ENCODE measurements at regions not wholly inside any gene's neighbourhood (a gene's known extent, or its start where the extent isn't known, plus 50 kb on each side); places are given as distances from the start of the nearest gene placed in this dataset.

DNA sequence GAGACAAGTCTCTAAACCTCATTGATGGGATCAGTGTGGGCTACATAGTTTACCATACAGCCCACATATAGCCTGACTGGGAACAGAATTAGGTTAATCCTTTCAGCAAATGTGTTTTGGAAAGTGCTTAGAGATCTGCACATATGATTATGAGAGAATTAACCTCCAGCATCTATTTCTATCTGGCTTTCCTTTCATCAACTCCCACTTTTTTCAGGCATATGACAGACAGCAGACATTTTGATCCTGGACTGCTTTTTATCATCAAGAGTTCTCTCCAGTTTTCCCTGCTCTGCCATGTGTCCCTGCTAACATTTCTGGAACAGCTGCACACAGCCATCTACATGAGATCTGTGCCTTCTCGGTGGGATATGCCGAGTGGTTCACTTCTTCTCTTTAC is 139.5 kb upstream of the LRP1B start:
- H3K36me3 Mint-ChIP-seq: no peaks in the 10 kb centered on the region
- no peak for ATAC-seq
- no peaks in the 10 kb centered on the region for H3K4me1 Mint-ChIP-seq (ENCODE audit: low read depth in 2 of 2)
- no peak for DNase-seq (ENCODE audit: low spot score)
- H3K27ac Mint-ChIP-seq: no peak overlapping the region
- H3K27me3 Mint-ChIP-seq: no peaks in the 10 kb centered on the region
- peaks cover 5% of the 10 kb centered on the region for H3K9me3 Mint-ChIP-seq
- no peak overlapping the region for H3K4me3 Mint-ChIP-seq

DNA sequence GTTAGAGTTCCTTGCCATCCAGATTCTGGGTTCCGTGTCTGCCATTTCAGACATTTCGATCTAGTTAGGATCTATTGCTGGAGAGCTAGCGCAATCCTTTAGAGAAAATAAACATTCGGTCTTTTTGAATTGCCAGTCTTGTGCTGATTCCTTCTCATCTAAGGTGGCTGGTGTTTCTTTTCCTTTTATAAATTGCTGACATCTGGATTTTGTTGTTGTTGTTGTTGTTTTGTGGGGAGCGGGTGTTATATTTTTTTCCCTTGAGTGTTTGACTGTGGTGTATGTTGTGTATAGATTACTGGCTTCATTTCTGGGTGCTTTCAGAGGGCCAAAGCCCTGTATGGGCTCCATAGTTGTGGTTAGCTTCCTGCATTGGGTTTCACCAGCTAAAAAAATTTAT is 128.5 kb upstream of the LRP1B start:
- DNase-seq (ENCODE audit: low spot score) (no peak), ATAC-seq (no peak)
- Mint-ChIP-seq H3K9me3 (peaks cover 16% of the 10 kb centered on the region), H3K36me3 (no peaks in the 10 kb centered on the region), H3K27me3 (no peaks in the 10 kb centered on the region), H3K4me1 (ENCODE audit: low read depth in 2 of 2) (no peaks in the 10 kb centered on the region), H3K4me3 (no peak overlapping the region), H3K27ac (no peak overlapping the region)

DNA sequence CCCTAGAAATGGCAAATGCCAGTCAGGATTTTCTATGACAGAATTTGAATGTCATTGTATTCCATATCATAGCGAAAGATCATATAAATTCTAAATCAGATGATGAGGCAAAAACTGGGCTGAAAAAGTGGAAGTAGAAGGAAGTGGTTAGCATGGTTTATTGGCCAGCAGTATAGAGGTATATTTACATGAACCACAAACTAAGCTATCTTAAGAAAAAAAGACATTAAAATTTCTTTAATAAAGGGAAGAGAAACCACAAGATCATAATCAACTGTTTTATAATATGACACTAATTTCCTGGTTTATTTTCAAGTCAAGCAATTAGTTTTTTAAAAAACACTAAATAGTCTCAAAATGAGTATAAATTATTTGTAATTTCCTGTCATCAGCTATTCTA is 123.2 kb upstream of the LRP1B start:
- ATAC-seq (no peak), DNase-seq (ENCODE audit: low spot score) (no peak)
- H3K9me3 Mint-ChIP-seq: peaks cover 7% of the 10 kb centered on the region
- no peaks in the 10 kb centered on the region for H3K4me1 Mint-ChIP-seq (ENCODE audit: low read depth in 2 of 2)
- H3K4me3 Mint-ChIP-seq: no peak overlapping the region
- H3K27me3 Mint-ChIP-seq: no peaks in the 10 kb centered on the region
- H3K36me3 Mint-ChIP-seq: no peaks in the 10 kb centered on the region
- no peak overlapping the region for H3K27ac Mint-ChIP-seq

DNA sequence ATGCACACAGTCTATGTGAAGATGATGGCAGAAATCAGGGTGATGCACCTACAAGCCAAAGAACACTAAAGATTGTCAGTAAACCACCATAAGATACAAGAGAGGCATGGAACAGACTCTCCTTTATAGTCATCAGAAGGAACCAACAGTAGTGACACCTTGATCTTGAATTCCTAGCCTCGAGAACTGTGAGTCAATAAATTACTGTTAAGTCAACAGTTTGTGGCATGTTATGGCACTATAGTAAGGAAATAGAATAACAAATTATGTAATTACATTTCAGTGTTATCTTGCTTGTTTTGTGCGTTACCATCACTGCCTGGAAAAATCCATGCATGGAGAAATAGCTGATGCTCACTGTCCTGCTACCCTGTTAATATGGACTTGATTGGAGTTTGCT is 110.2 kb upstream of the LRP1B start:
- ATAC-seq: no peak

DNA sequence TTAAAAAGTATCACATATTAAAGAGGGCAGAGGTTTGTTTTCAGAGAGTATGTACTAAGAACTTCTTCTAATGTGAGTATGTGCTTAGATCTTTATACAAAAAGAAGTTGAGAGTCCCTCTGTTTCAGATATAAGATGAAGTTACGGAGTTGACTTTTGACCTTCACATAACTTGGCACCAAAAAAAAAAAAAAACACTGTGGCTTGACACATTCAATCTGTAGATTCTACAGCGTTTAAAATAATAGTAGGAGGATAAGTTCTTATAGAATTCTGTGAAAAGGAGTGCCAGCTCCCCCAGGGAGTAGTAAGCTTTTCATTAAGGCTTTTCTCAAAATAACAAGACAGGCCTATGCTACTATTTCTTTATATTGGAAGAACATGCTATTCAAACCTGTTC is 105.4 kb upstream of the LRP1B start:
- no peak for DNase-seq (ENCODE audit: low spot score)
- ATAC-seq: no peak
- Mint-ChIP-seq H3K9me3 (peaks cover 16% of the 10 kb centered on the region), H3K4me1 (ENCODE audit: low read depth in 2 of 2) (no peaks in the 10 kb centered on the region), H3K4me3 (no peak overlapping the region), H3K27ac (no peak overlapping the region), H3K36me3 (no peaks in the 10 kb centered on the region), H3K27me3 (no peaks in the 10 kb centered on the region)

More for the DNA sequence above, 110.2 kb upstream of the LRP1B start:
- no peak overlapping the region for H3K27ac Mint-ChIP-seq
- no peaks in the 10 kb centered on the region for H3K4me1 Mint-ChIP-seq (ENCODE audit: low read depth in 2 of 2)
- no peaks in the 10 kb centered on the region for H3K27me3 Mint-ChIP-seq
- peaks cover 8% of the 10 kb centered on the region for H3K9me3 Mint-ChIP-seq
- H3K36me3 Mint-ChIP-seq: no peaks in the 10 kb centered on the region
- no peak for DNase-seq (ENCODE audit: low spot score)
- H3K4me3 Mint-ChIP-seq: no peak overlapping the region

DNA sequence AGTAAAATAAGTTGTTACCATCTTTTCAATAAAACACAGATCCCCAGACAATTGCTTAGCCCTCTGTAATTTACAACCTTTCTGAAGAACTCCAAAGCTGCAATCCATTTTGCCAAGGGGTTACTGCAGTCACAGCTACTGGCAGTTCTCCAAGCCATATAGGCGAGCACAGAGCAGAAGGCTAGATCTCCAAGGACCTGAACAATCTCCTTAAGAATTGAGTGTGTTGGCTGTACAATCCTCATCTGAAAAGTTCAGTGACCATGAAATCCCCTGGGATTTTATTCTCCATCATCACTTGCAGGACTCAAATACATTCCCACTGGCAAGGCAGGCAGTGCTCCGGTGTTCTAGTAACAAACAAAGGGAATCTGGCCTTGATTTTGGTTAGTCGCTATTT is 103.9 kb upstream of the LRP1B start:
- H3K27ac Mint-ChIP-seq: no peak overlapping the region
- DNase-seq (ENCODE audit: low spot score): no peak
- H3K36me3 Mint-ChIP-seq: no peaks in the 10 kb centered on the region

DNA sequence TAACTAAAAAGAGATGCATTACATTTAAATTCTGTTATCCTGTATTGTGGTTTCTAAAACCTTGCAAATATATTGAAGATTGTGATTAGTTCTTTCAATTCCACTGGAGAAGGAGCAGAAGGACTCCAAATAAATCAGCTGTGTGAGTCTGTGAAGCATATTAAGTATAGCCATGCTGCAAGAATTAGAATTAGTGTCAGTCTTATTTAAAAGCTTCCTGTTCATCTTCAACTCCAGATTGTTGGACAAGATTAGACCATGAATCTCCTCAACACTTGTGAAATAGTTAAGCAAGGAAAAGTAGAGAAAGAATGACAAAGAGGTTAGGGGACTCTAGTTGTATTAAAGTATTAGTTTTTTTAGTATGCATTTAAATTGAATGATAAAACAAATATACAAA is 92.5 kb upstream of the LRP1B start:
- H3K4me3 Mint-ChIP-seq: no peak overlapping the region
- DNase-seq (ENCODE audit: low spot score) (no peak), ATAC-seq (no peak)
- no peaks in the 10 kb centered on the region for H3K27me3 Mint-ChIP-seq
- no peaks in the 10 kb centered on the region for H3K4me1 Mint-ChIP-seq (ENCODE audit: low read depth in 2 of 2)
- H3K9me3 Mint-ChIP-seq: peaks cover 12% of the 10 kb centered on the region
- H3K27ac Mint-ChIP-seq: no peak overlapping the region
- peaks cover 7% of the 10 kb centered on the region for H3K36me3 Mint-ChIP-seq

More for the DNA sequence above, 103.9 kb upstream of the LRP1B start:
- no peak for ATAC-seq
- Mint-ChIP-seq H3K4me1 (ENCODE audit: low read depth in 2 of 2) (no peaks in the 10 kb centered on the region), H3K27me3 (no peaks in the 10 kb centered on the region), H3K4me3 (no peak overlapping the region), H3K9me3 (peaks cover 16% of the 10 kb centered on the region)

DNA sequence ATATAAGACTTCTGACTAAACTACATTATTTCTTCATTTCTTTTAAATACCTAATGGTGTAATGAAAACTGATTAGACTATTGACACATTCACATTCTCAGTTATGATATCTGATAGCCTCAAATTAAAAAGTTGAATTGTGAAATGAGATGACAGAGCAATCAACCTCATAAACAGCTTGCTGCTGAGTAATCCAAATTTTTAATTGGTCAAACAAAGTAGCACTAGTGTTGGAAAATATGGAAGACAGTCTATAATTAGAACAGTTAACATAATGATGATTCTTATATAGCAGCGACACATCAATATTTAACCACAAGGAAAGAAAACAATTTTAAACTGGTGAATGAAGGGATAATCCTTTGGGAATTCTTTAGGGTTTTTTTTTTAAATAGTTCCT is 91.9 kb upstream of the LRP1B start:
- Mint-ChIP-seq H3K9me3 (peaks cover 10% of the 10 kb centered on the region), H3K27me3 (no peaks in the 10 kb centered on the region), H3K4me1 (ENCODE audit: low read depth in 2 of 2) (no peaks in the 10 kb centered on the region), H3K27ac (no peak overlapping the region), H3K36me3 (peaks cover 8% of the 10 kb centered on the region), H3K4me3 (no peak overlapping the region)
- no peak for ATAC-seq
- DNase-seq (ENCODE audit: low spot score): no peak

DNA sequence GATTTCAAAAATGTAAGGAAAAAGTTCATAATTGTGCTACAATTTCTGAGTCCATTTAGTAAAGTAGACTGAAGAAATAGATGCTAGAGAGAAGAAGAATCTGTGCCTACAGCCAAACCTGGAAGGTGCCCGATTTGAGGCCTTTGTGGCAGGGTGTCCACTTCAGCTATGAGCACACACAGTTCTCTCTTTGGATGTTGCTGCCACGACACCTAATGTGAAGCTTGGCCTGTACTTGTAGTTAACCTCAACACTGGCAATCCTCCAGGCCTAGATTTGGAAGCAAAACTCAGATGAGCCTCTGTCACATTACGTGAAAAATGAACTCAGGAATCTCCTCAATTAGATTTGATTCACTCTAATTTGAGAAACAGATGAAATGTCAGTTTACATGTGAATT is 90.1 kb upstream of the LRP1B start:
- no peaks in the 10 kb centered on the region for H3K4me1 Mint-ChIP-seq (ENCODE audit: low read depth in 2 of 2)
- DNase-seq (ENCODE audit: low spot score): no peak
- H3K27me3 Mint-ChIP-seq: no peaks in the 10 kb centered on the region
- no peak overlapping the region for H3K27ac Mint-ChIP-seq
- peaks cover 8% of the 10 kb centered on the region for H3K36me3 Mint-ChIP-seq
- no peak overlapping the region for H3K4me3 Mint-ChIP-seq
- peaks cover 13% of the 10 kb centered on the region for H3K9me3 Mint-ChIP-seq
- ATAC-seq: no peak

DNA sequence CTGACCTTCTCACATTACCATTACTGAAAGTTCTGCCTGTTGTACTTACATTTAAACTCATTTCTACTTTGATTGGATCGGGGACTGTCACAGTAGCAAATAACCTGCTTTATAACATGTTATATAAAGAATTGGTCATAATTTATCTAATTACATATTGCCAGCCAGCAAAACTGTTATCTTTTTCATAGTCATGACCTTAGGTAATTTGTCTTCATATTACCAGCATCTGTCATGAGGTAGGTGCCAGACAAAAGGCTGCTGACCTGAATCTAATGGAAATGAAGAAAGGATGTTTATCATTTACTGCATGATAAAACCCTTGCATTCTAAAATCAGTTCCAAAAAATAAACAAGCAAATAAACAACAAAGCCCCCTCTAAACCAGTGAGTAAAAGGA is 89.4 kb upstream of the LRP1B start:
- no peak overlapping the region for H3K4me3 Mint-ChIP-seq
- H3K4me1 Mint-ChIP-seq (ENCODE audit: low read depth in 2 of 2): no peaks in the 10 kb centered on the region
- no peaks in the 10 kb centered on the region for H3K27me3 Mint-ChIP-seq
- no peak for ATAC-seq
- no peak overlapping the region for H3K27ac Mint-ChIP-seq
- H3K36me3 Mint-ChIP-seq: peaks cover 8% of the 10 kb centered on the region
- DNase-seq (ENCODE audit: low spot score): no peak
- H3K9me3 Mint-ChIP-seq: peaks cover 12% of the 10 kb centered on the region

DNA sequence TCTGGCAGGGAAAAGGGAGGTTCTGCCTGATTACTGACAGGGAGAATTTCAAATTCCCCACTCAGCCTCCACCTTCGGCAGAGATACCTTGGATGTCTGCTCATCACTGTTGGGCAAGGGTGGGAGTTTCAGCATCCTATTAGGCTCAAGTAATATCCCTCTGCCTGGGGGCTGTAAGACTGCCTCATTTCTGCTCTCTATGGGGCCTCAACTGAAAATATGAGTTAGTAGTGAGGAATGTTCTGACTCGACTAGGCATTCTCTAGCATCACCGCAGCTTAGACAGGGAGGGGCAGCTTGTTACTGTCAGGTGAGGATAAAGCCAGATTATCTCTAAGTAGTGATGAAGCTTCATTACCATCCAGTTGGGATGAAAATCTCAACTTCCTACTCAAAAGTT is 87.7 kb upstream of the LRP1B start:
- H3K27me3 Mint-ChIP-seq: no peaks in the 10 kb centered on the region
- H3K9me3 Mint-ChIP-seq: peaks cover 12% of the 10 kb centered on the region
- H3K27ac Mint-ChIP-seq: no peak overlapping the region
- ATAC-seq (no peak), DNase-seq (ENCODE audit: low spot score) (no peak)
- H3K36me3 Mint-ChIP-seq: peaks cover 8% of the 10 kb centered on the region
- no peaks in the 10 kb centered on the region for H3K4me1 Mint-ChIP-seq (ENCODE audit: low read depth in 2 of 2)
- no peak overlapping the region for H3K4me3 Mint-ChIP-seq

DNA sequence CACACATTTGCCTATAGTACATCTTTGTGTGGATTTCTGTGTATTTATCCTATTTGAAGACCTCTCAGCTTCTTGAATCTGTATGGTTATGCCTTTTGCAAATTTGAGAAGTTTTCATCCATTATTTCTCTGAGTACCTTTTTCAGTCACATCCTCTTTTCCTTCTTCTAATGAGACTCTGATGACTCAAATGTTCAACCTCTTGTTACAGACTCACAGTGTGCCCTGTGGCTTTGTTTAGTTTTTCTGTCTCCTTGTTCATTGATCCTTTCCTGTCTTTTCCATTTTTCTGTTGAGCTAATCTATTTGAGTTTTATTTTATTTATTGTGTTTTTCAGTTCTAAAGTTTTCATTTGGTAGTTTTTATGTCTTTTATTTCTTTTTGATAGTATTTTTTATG is 87.0 kb upstream of the LRP1B start:
- Mint-ChIP-seq H3K27ac (no peak overlapping the region), H3K36me3 (peaks cover 8% of the 10 kb centered on the region), H3K4me3 (no peak overlapping the region), H3K27me3 (no peaks in the 10 kb centered on the region), H3K9me3 (peaks cover 12% of the 10 kb centered on the region), H3K4me1 (ENCODE audit: low read depth in 2 of 2) (no peaks in the 10 kb centered on the region)
- DNase-seq (ENCODE audit: low spot score): no peak
- no peak for ATAC-seq

DNA sequence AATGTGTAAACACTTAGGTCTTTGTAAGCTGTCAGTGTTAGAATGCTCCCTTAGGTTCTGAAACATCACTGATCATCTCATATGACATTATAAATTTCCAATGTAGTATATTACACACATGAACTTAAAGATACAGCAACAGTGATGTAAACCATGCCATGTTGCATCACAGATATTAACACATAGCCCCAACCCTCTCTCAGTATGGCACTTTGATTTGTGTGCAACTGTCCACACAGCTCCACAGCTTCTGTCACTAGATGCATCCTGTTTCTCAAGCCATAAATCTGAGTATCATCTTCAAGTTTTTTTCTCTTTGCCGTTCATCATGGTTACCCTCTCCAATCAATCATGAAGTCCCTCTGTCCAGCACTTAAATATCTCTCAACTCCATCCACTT is 69.2 kb upstream of the LRP1B start:
- Mint-ChIP-seq H3K27me3 (no peaks in the 10 kb centered on the region), H3K27ac (no peak overlapping the region), H3K4me1 (ENCODE audit: low read depth in 2 of 2) (no peaks in the 10 kb centered on the region), H3K36me3 (no peaks in the 10 kb centered on the region), H3K4me3 (no peak overlapping the region), H3K9me3 (peaks cover 21% of the 10 kb centered on the region)
- ATAC-seq (no peak), DNase-seq (ENCODE audit: low spot score) (no peak)

DNA sequence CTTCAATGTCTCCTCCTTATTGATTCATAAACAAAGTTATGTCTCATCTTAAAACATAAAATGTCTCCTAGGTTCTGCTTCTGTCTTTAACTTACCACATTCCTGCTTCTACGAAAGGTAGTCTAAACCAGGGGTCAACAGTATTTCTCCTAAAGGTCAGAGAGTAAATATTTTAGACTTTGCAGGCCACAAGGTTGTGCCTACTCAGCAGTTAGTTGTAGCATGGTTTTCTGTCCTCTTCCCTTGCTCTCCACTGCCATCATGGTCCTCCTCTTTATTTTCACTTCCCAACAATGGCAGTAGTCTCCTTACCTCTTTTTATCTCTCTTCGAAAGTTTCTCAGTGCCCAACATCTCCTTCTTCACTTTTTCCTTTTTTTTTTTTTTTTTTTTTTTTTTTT is 68.3 kb upstream of the LRP1B start:
- Mint-ChIP-seq H3K27me3 (no peaks in the 10 kb centered on the region), H3K9me3 (peaks cover 23% of the 10 kb centered on the region), H3K4me3 (no peak overlapping the region), H3K36me3 (no peaks in the 10 kb centered on the region), H3K4me1 (ENCODE audit: low read depth in 2 of 2) (no peaks in the 10 kb centered on the region), H3K27ac (no peak overlapping the region)
- DNase-seq (ENCODE audit: low spot score) (no peak), ATAC-seq (no peak)

DNA sequence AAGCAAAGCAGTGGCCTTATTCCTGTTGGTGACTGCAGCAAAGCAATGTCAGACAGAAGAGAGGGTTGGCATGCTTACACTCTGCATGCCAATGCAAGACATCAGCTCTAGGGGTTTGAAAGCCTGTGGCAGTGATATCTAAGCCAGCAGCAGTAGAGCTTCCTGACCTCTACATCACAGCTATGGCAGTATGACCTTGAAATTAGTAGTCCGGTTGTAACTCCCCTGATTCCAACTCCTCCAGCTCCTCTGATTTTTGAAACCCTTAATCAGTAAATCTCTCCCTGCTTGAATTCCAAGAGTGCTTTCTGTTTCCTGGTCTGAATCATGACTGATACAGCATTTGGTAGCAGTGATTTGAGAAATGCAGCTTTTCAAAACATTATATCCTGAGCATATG is 60.0 kb upstream of the LRP1B start:
- Mint-ChIP-seq H3K36me3 (no peaks in the 10 kb centered on the region), H3K27me3 (no peaks in the 10 kb centered on the region), H3K9me3 (peaks cover 14% of the 10 kb centered on the region), H3K27ac (no peak overlapping the region), H3K4me1 (ENCODE audit: low read depth in 2 of 2) (no peaks in the 10 kb centered on the region), H3K4me3 (no peak overlapping the region)
- no peak for DNase-seq (ENCODE audit: low spot score)
- no peak for ATAC-seq
